OCI-LY3 (cell line): ENCODE measurements at regions not wholly inside any gene's neighbourhood (a gene's known extent, or its start where the extent isn't known, plus 50 kb on each side); places are given as distances from the start of the nearest gene placed in this dataset.
"Not testable (repeated sequence)": the region's sequence is repeated elsewhere in the genome, so short reads cannot be mapped to it uniquely, and the experiment has no call there.

ENCODE experiments used
- H2AFZ ChIP-seq: fragments of 200-600, 300-600 bp; shearing (Covaris generic); 2 replicates; pipeline ENCODE4 v1.6.0; 2014; ENCODE audit warnings: antibody characterized with exemption, low read depth, low read length
- H3K27ac ChIP-seq: fragments of 200-600, 300-600 bp; sonication (generic); 2 replicates; pipeline ENCODE4 v1.5.1; 2014; ENCODE audit warnings: mild to moderate bottlenecking, low read length, moderate library complexity, mixed read lengths
- H3K27me3 ChIP-seq: fragments of 200-600, 300-600 bp; sonication (generic); 2 replicates; pipeline ENCODE4 v1.6.1; 2014; ENCODE audit warnings: low read depth, low read length, mixed read lengths
- H3K36me3 ChIP-seq: fragments of 200-600, 300-600 bp; sonication (generic); replicated peaks from 2 replicates; pipeline ENCODE3; 2014; ENCODE audit warnings: low read depth, low read length, mixed read lengths
- H3K4me1 ChIP-seq: fragments of 300-600, 200-600 bp; sonication (generic); 2 replicates; pipeline ENCODE4 v1.6.1; 2014; ENCODE audit warnings: low read length, mixed read lengths
- H3K4me2 ChIP-seq: fragments of 200-600, 300-600 bp; sonication (generic); 2 replicates; pipeline ENCODE4 v1.6.1; 2014; ENCODE audit warnings: low read length, mixed read lengths
- H3K4me3 ChIP-seq: fragments of 300-600, 200-600 bp; sonication (generic); 2 replicates; pipeline ENCODE4 v1.5.1; 2014; ENCODE audit warnings: antibody characterized with exemption, mild to moderate bottlenecking, low read length, moderate library complexity
- H3K79me2 ChIP-seq: fragments of 300-600, 200-600 bp; shearing (Covaris generic); 2 replicates; pipeline ENCODE4 v1.6.1; 2014; ENCODE audit warnings: mild to moderate bottlenecking, low read length, mixed read lengths
- H3K9ac ChIP-seq: fragments of 300-600, 200-600 bp; shearing (Covaris generic); 2 replicates; pipeline ENCODE4 v1.6.0; 2014; ENCODE audit warnings: mild to moderate bottlenecking, low read length, moderate library complexity
- H3K9me3 ChIP-seq: fragments of 200-600, 300-600 bp; shearing (Covaris generic); 2 replicates; pipeline ENCODE4 v1.6.1; 2014; ENCODE audit warnings: low read length, mixed read lengths; ENCODE audit not compliant: insufficient read depth
- H4K20me1 ChIP-seq: fragments of 200-600, 300-600 bp; sonication (generic); 2 replicates; pipeline ENCODE4 v1.6.1; 2016; ENCODE audit warnings: low read length, mixed read lengths; ENCODE audit not compliant: insufficient read depth
- CTCF ChIP-seq: fragments of 200-600, 300-600 bp; sonication (generic); IDR thresholded peaks from 2 replicates; pipeline ENCODE4 v1.5.1; 2014; ENCODE audit warnings: antibody characterized with exemption, low read length, low read depth
- EZH2phosphoT487 ChIP-seq: fragments of 200-600 bp; shearing (Covaris generic); IDR thresholded peaks from 2 replicates; pipeline ENCODE4 v1.6.1; 2018; ENCODE audit warnings: antibody characterized with exemption, mixed run types, low read depth

DNA sequence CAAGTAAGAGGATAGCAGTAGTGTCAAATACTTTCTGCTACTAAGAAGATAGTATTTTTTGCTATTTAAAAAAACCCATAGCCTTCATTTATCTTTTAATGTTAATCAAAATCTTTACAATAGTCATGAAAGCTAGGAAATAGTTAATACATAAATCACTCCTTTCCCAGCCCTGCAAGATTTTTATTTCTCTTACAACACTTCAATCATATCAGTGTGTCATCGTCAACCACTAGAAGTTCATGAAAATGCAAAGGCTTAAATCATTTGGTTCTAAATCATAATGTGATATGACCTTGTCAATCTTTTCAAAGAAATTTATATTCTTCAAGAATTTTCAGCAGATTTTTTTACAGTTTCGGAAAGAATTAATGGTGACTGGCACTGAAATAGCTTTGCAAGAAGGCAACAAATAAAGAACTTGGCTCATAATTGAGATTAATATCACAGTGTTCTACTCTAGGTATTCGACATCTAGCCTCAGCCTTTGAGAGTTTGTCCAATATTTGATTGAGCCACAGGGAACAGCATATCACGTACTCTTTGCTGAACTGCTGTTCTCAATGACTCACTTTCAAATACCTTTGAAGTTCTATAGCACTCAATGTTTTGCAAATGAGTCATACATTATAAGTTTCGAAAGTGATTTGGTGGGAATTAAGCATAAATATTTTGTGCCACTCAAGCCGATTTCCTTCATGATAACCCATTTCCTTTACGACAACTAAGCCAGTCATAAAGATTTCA is 384.0 kb upstream of the FOXG1 start:
- Histone ChIP-seq H3K36me3 (no peaks in the 10 kb centered on the region), H3K4me2 (no peak overlapping the region), H3K79me2 (no peaks in the 10 kb centered on the region), H3K27ac (no peak overlapping the region), H3K9ac (no peak overlapping the region), H3K4me1 (no peaks in the 10 kb centered on the region), H4K20me1 (no peaks in the 10 kb centered on the region), H3K4me3 (no peak overlapping the region), H3K27me3 (no peaks in the 10 kb centered on the region), H3K9me3 (no peaks in the 10 kb centered on the region), H2AFZ (no peak overlapping the region)
- no peak for TF ChIP-seq EZH2phosphoT487

DNA sequence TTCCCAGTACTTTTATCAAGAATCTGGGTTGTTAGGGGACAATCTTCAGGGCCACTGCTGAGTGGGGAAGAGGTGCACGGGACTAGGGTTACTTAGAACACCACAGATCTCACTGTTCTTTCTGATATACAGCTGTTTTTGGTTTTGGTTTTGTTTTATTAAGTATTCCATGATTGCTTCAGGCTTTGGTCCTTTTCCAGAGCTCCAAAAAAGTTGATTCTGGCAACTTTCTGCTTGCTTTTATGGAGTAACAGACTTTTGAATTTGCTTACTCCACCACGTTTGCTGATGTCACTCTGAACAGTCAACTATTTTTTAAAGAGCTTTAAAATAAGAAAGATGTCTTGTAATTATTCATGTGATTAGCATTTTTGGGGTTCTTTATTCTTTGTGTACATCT is 368.1 kb upstream of the FOXG1 start:
- Histone ChIP-seq H3K79me2 (no peaks in the 10 kb centered on the region), H3K27me3 (no peaks in the 10 kb centered on the region), H3K36me3 (no peaks in the 10 kb centered on the region), H3K4me2 (no peak overlapping the region), H3K9ac (no peak overlapping the region), H3K4me1 (no peaks in the 10 kb centered on the region), H3K27ac (no peak overlapping the region), H2AFZ (no peak overlapping the region), H3K9me3 (no peaks in the 10 kb centered on the region), H4K20me1 (no peaks in the 10 kb centered on the region), H3K4me3 (no peak overlapping the region)
- TF ChIP-seq EZH2phosphoT487 (no peak), CTCF (no peak)

DNA sequence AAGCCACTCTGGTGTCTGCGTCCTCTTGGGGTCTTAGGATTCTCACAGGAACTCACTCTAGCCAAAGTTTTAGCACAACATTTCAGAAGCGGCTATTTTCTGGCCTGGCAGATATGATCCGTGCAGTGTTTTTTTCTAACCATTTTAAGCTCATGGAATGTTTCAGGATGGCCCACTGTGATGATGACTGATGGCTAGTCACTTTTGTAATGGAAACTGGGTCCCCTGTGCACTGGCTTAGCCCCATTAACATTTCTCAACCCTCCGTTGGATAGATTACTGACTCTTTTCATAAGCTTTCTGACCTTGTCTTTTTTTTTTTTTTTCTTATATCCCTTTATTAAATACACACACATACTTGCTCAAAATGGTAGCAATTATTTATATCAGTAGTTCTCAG is 364.9 kb upstream of the FOXG1 start:
- not testable (repeated sequence) for H2AFZ ChIP-seq, H4K20me1 ChIP-seq, H3K4me2 ChIP-seq, H3K9ac ChIP-seq, H3K4me3 ChIP-seq, H3K27me3 ChIP-seq, H3K4me1 ChIP-seq, H3K9me3 ChIP-seq, H3K27ac ChIP-seq, H3K79me2 ChIP-seq, H3K36me3 ChIP-seq

- no peaks in the 10 kb centered on the region for H4K20me1 ChIP-seq
- H3K4me2 ChIP-seq: no peak overlapping the region
- no peak overlapping the region for H3K27ac ChIP-seq
- no peak overlapping the region for H3K4me3 ChIP-seq
- H3K9ac ChIP-seq: no peak overlapping the region
- H3K9me3 ChIP-seq: no peaks in the 10 kb centered on the region
- H3K4me1 ChIP-seq: no peaks in the 10 kb centered on the region
- no peaks in the 10 kb centered on the region for H3K79me2 ChIP-seq
- no peak overlapping the region for H2AFZ ChIP-seq
- TF ChIP-seq CTCF: no peak
- TF ChIP-seq EZH2phosphoT487: no peak
- H3K36me3 ChIP-seq: no peaks in the 10 kb centered on the region
- H3K27me3 ChIP-seq: no peaks in the 10 kb centered on the region
Observed at GRCh38 chr14:28406196-28406595, 360.4 kb upstream of the FOXG1 start.

GRCh38 chr14:28407031-28407825 is 359.4 kb upstream of the FOXG1 start:
- Histone ChIP-seq H2AFZ (no peak overlapping the region), H4K20me1 (no peaks in the 10 kb centered on the region), H3K9ac (no peak overlapping the region), H3K27me3 (no peaks in the 10 kb centered on the region), H3K4me3 (no peak overlapping the region), H3K27ac (no peak overlapping the region), H3K4me1 (no peaks in the 10 kb centered on the region), H3K79me2 (no peaks in the 10 kb centered on the region), H3K9me3 (no peaks in the 10 kb centered on the region), H3K36me3 (no peaks in the 10 kb centered on the region), H3K4me2 (no peak overlapping the region)
- TF ChIP-seq CTCF (no peak), EZH2phosphoT487 (no peak)
